CD4-positive, alpha-beta T cell (primary cell): ENCODE measurements at regions not wholly inside any gene's neighbourhood (a gene's known extent, or its start where the extent isn't known, plus 50 kb on each side); places are given as distances from the start of the nearest gene placed in this dataset.

Experiments
- ATAC-seq: fragments of 200-7000 bp; cut with Tn5 transposase; one replicate; pipeline ENCODE4 v1.10.0; 2022; ENCODE audit warnings: mild to moderate bottlenecking; ENCODE audit not compliant: poor library complexity
- CTCF ChIA-PET: fragments of 350-600 bp; sonication (Branson Sonifier 250); formaldehyde crosslinking; loops from one replicate; lab custom pipeline; 2021; ENCODE audit warnings: antibody characterized with exemption, inconsistent platforms; lab: Charles Lee
- POLR2A ChIA-PET: fragments of 350-600 bp; sonication (Branson Sonifier 250); formaldehyde crosslinking; loops from one replicate; lab custom pipeline; 2021; ENCODE audit warnings: antibody characterized with exemption, inconsistent platforms; lab: Charles Lee
- DNase-seq, 14 experiments: peaks; one replicate each; pipeline ENCODE4 v3.0.0-alpha.2; 2013 to 2020; ENCODE audit warnings: mixed read lengths in 2 of 14
- H3K27ac ChIP-seq, 2 donors: one replicate each; pipeline versions ENCODE4 v1.5.1 to v1.7.0; 2013; ENCODE audit warnings: low read length in 2 of 2, low read depth in 1 of 2, mild to moderate bottlenecking in 1 of 2
- H3K27me3 ChIP-seq, 2 experiments: 1 replicate in 1 of 2; 2 replicates in 1 of 2; pipeline versions ENCODE4 v1.6.1 to v1.7.0; 2013; ENCODE audit warnings: low read length in 2 of 2, control low read depth in 1 of 2, mild to moderate bottlenecking in 1 of 2, moderate library complexity in 1 of 2; ENCODE audit not compliant: insufficient read depth in 2 of 2, control insufficient read depth in 1 of 2
- H3K36me3 ChIP-seq: one replicate; pipeline ENCODE4 v1.6.1; 2013; ENCODE audit warnings: low read length, control low read depth; ENCODE audit not compliant: insufficient read depth
- H3K4me1 ChIP-seq: one replicate; pipeline ENCODE4 v1.6.1; 2013; ENCODE audit warnings: low read length, control low read depth; ENCODE audit not compliant: insufficient read depth
- H3K4me3 ChIP-seq: one replicate; pipeline ENCODE4 v1.5.1; 2013; ENCODE audit warnings: mild to moderate bottlenecking, low read length, moderate library complexity
- H3K9me3 ChIP-seq, 2 experiments: 1 replicate in 1 of 2; 2 replicates in 1 of 2; pipeline versions ENCODE4 v1.6.1 to v1.7.0; 2013; ENCODE audit warnings: low read length in 2 of 2, mild to moderate bottlenecking in 2 of 2, control low read depth in 1 of 2, moderate library complexity in 1 of 2; ENCODE audit not compliant: control insufficient read depth in 1 of 2, insufficient read depth in 1 of 2
- H3K27ac Mint-ChIP-seq: one replicate; pipeline ENCODE4 v1.8.0; 2020; ENCODE audit warnings: mixed read lengths
- H3K27me3 Mint-ChIP-seq: one replicate; pipeline ENCODE4 v1.8.0; 2021; ENCODE audit warnings: mixed read lengths
- H3K36me3 Mint-ChIP-seq: one replicate; pipeline ENCODE4 v1.8.0; 2021; ENCODE audit warnings: low read depth, mixed read lengths
- H3K4me1 Mint-ChIP-seq: one replicate; pipeline ENCODE4 v1.8.0; 2021; ENCODE audit warnings: low read depth, mixed read lengths
- H3K4me3 Mint-ChIP-seq: one replicate; pipeline ENCODE4 v1.8.0; 2020; ENCODE audit warnings: mild to moderate bottlenecking, mixed read lengths
- H3K9me3 Mint-ChIP-seq: one replicate; pipeline ENCODE4 v1.8.0; 2020; ENCODE audit warnings: mixed read lengths
- intact Hi-C, 2 experiments: fragments of 100-400 bp; cut with DNase I in 1 of 2; cut with micrococcal nuclease in 1 of 2; formaldehyde crosslinking; loops; one replicate each; pipeline versions ENCODE4 v1.15.1 to v1.9.0; 2023 to 2025; cut with DNase I, micrococcal nuclease
- TF ChIP-seq, protein P1 (sequence below): fragments of 200-600 bp; IDR thresholded peaks from one replicate; pipeline ENCODE4 v1.8.0; 2022; ENCODE audit warnings: antibody characterized with exemption, mild to moderate bottlenecking

DNA sequence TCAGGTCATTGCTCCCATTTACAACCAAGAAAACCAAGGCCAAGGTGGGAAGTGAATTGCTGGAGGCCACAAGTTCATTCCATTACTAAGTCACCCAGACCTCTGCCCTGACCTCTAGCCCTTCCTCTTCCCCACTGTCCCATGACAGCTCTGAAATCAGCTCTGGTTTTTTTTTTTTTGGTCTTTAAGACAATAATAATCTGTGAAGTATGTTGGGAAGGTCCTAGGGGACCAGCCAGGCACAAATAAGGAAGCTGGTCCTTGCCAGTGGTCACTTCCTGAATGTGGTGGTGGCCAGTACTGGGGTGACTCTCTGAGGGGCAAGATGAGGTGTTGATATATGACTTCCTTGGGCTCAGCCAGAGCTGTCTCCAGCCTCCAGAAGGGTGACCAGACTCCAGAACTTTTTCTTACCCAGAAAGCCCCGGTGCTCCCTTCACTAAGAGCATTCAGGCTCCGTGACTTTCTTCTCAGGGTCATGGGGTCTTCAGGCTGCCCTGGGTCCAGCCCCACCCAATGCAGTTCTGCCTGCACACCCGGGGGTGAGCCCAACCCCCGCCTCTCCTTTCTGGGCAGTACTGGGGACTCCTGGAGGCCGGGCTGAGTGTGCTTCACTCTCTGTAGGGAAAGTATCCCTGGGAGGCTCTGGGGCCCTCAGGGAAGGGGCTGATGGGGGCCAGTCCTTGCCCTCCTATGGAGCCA is 159.6 kb downstream of the PTPRU start:
- H3K27me3 ChIP-seq: peaks cover 10 to 15% of the 10 kb centered on the region in 2 experiments
- no peak overlapping the region for H3K27ac Mint-ChIP-seq
- DNase-seq: no peak
- peaks cover 38% of the 10 kb centered on the region for H3K27me3 Mint-ChIP-seq
- intact Hi-C loops: no loop called here
- no peak overlapping the region for H3K4me3 ChIP-seq
- no peaks in the 10 kb centered on the region for H3K4me1 Mint-ChIP-seq
- no peaks in the 10 kb centered on the region for H3K4me1 ChIP-seq
- no peak overlapping the region for H3K27ac ChIP-seq
- ChIA-PET POLR2A (no interaction called here), CTCF (no interaction called here)
- no peak overlapping the region for H3K4me3 Mint-ChIP-seq
- TF ChIP-seq, protein P1, sequence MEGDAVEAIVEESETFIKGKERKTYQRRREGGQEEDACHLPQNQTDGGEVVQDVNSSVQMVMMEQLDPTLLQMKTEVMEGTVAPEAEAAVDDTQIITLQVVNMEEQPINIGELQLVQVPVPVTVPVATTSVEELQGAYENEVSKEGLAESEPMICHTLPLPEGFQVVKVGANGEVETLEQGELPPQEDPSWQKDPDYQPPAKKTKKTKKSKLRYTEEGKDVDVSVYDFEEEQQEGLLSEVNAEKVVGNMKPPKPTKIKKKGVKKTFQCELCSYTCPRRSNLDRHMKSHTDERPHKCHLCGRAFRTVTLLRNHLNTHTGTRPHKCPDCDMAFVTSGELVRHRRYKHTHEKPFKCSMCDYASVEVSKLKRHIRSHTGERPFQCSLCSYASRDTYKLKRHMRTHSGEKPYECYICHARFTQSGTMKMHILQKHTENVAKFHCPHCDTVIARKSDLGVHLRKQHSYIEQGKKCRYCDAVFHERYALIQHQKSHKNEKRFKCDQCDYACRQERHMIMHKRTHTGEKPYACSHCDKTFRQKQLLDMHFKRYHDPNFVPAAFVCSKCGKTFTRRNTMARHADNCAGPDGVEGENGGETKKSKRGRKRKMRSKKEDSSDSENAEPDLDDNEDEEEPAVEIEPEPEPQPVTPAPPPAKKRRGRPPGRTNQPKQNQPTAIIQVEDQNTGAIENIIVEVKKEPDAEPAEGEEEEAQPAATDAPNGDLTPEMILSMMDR: no peak
- no peak for ATAC-seq
- H3K9me3 Mint-ChIP-seq: no peaks in the 10 kb centered on the region
- H3K36me3 Mint-ChIP-seq: no peaks in the 10 kb centered on the region
- H3K36me3 ChIP-seq: no peaks in the 10 kb centered on the region
- peaks cover 10 to 14% of the 10 kb centered on the region in 2 experiments for H3K9me3 ChIP-seq

DNA sequence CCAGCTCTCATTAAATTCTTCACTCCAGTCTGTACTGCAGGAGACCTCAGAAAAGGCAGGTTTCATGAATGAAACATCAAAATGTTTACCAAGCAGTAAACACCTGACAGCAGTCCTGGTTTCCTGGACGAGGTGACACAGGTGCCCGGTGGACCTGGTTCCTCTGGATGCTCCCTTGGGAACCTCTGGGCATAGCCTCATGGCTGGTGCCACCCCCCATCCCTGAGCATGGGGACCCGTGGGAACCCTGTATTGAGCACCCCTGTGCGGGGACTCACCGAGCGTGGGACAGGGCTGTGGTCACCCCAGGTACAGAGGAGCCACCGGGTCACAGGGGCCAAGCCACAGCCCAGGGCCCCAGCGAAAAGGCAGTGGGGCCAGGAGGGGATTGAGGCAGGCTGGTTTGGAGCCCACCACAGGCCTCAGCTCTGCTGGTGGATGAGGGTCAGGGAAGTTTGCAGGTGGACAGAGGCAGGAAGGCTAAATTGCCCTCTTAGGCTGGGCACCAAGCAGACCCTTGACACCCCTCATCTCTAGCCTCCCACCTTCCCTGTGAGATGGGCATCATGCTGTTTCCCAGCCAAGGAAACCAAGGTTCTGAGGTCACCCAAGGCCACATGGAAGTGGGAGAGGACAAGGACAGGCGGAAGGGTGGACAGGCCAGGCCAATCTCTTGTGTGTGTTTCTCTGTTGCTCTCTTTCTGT is 158.4 kb downstream of the PTPRU start:
- no peak for ATAC-seq
- Mint-ChIP-seq H3K27me3 (peaks cover 48% of the 10 kb centered on the region), H3K4me1 (no peaks in the 10 kb centered on the region), H3K9me3 (no peaks in the 10 kb centered on the region), H3K27ac (no peak overlapping the region), H3K4me3 (no peak overlapping the region), H3K36me3 (no peaks in the 10 kb centered on the region)
- H3K9me3 ChIP-seq: peaks cover 7 to 14% of the 10 kb centered on the region in 2 experiments
- peaks cover 15 to 20% of the 10 kb centered on the region in 2 experiments for H3K27me3 ChIP-seq
- H3K27ac ChIP-seq: no peak overlapping the region
- TF ChIP-seq, protein P1: no peak
- H3K4me3 ChIP-seq: no peak overlapping the region
- ChIA-PET CTCF (no interaction called here), POLR2A (no interaction called here)
- no peaks in the 10 kb centered on the region for H3K36me3 ChIP-seq
- no peaks in the 10 kb centered on the region for H3K4me1 ChIP-seq
- intact Hi-C loops: no loop called here
- no peak for DNase-seq

- H3K27me3 ChIP-seq: peaks cover 15 to 27% of the 10 kb centered on the region in 2 experiments
- Mint-ChIP-seq H3K9me3 (no peaks in the 10 kb centered on the region), H3K27ac (no peak overlapping the region), H3K36me3 (no peaks in the 10 kb centered on the region), H3K27me3 (peaks cover 57% of the 10 kb centered on the region), H3K4me1 (no peaks in the 10 kb centered on the region), H3K4me3 (no peak overlapping the region)
- no peak overlapping the region for H3K4me3 ChIP-seq
- TF ChIP-seq, protein P1: no peak
- peaks cover 0 to 14% of the 10 kb centered on the region in 2 experiments for H3K9me3 ChIP-seq
- no peak overlapping the region for H3K27ac ChIP-seq
- no peaks in the 10 kb centered on the region for H3K4me1 ChIP-seq
- ChIA-PET POLR2A (no interaction called here), CTCF (no interaction called here)
- DNase-seq: no peak
- intact Hi-C loops: no loop called here
- ATAC-seq: no peak
- no peaks in the 10 kb centered on the region for H3K36me3 ChIP-seq
Measured at GRCh38 chr1:29393451-29393826, 157.1 kb downstream of the PTPRU start.
